ENCODE measurements at regions not wholly inside any gene's neighbourhood (a gene's known extent, or its start where the extent isn't known, plus 50 kb on each side); places are given as distances from the start of the nearest gene placed in this dataset.
"Not testable (repeated sequence)": the region's sequence is repeated elsewhere in the genome, so short reads cannot be mapped to it uniquely, and the experiment has no call there.

GRCh38 chr2:164000176-164000575 is 264.4 kb upstream of the FIGN start:
- Mint-ChIP-seq H3K4me3 (no peak overlapping the region), H3K36me3 (ENCODE audit: low read depth) (no peaks in the 10 kb centered on the region), H3K4me1 (ENCODE audit: low read depth) (no peaks in the 10 kb centered on the region), H3K27ac (no peak overlapping the region), H3K9me3 (ENCODE audit: insufficient read depth) (no peaks in the 10 kb centered on the region), H3K27me3 (ENCODE audit: low read depth) (no peaks in the 10 kb centered on the region)
- no peak for ATAC-seq
- ChIA-PET CTCF (no interaction called here), POLR2A (interaction anchor here (0.6 kb wide), 1 partner anchor 46 kb away, joined by 3 read pairs; no protein-coding TSS in a partner anchor)
- DNase-seq: no peak

GRCh38 chr2:163997466-163997865 is 261.7 kb upstream of the FIGN start:
- no peaks in the 10 kb centered on the region for H3K36me3 Mint-ChIP-seq (ENCODE audit: low read depth)
- DNase-seq: no peak
- no peaks in the 10 kb centered on the region for H3K27me3 Mint-ChIP-seq (ENCODE audit: low read depth)
- H3K4me1 Mint-ChIP-seq (ENCODE audit: low read depth): no peaks in the 10 kb centered on the region
- H3K27ac Mint-ChIP-seq: no peak overlapping the region
- H3K4me3 Mint-ChIP-seq: no peak overlapping the region
- H3K9me3 Mint-ChIP-seq (ENCODE audit: insufficient read depth): no peaks in the 10 kb centered on the region
- ATAC-seq: no peak
- POLR2A ChIA-PET: no interaction called here
- CTCF ChIA-PET: no interaction called here

- Mint-ChIP-seq H3K27me3 (ENCODE audit: low read depth) (no peaks in the 10 kb centered on the region), H3K9me3 (ENCODE audit: insufficient read depth) (no peaks in the 10 kb centered on the region), H3K4me1 (ENCODE audit: low read depth) (no peaks in the 10 kb centered on the region), H3K4me3 (no peak overlapping the region), H3K36me3 (ENCODE audit: low read depth) (no peaks in the 10 kb centered on the region), H3K27ac (no peak overlapping the region)
- ChIA-PET CTCF (no interaction called here), POLR2A (no interaction called here)
- DNase-seq (no peak), ATAC-seq (no peak)
Observed at GRCh38 chr2:163990541-163990940, 254.7 kb upstream of the FIGN start.

GRCh38 chr2:163990101-163990500 is 254.3 kb upstream of the FIGN start:
- CTCF ChIA-PET: no interaction called here
- no peaks in the 10 kb centered on the region for H3K27me3 Mint-ChIP-seq (ENCODE audit: low read depth)
- H3K36me3 Mint-ChIP-seq (ENCODE audit: low read depth): no peaks in the 10 kb centered on the region
- H3K9me3 Mint-ChIP-seq (ENCODE audit: insufficient read depth): no peaks in the 10 kb centered on the region
- DNase-seq (no peak), ATAC-seq (no peak)
- POLR2A ChIA-PET: no interaction called here
- no peaks in the 10 kb centered on the region for H3K4me1 Mint-ChIP-seq (ENCODE audit: low read depth)
- H3K27ac Mint-ChIP-seq: no peak overlapping the region
- H3K4me3 Mint-ChIP-seq: no peak overlapping the region

- DNase-seq (no peak), ATAC-seq (no peak)
- Mint-ChIP-seq H3K36me3 (ENCODE audit: low read depth) (no peaks in the 10 kb centered on the region), H3K4me1 (ENCODE audit: low read depth) (no peaks in the 10 kb centered on the region), H3K27me3 (ENCODE audit: low read depth) (no peaks in the 10 kb centered on the region), H3K4me3 (no peak overlapping the region), H3K27ac (no peak overlapping the region), H3K9me3 (ENCODE audit: insufficient read depth) (no peaks in the 10 kb centered on the region)
- CTCF ChIA-PET: no interaction called here
- POLR2A ChIA-PET: no interaction called here
Observed at GRCh38 chr2:163987175-163987940, 251.6 kb upstream of the FIGN start.

GRCh38 chr2:163984986-163985385 is 249.2 kb upstream of the FIGN start:
- POLR2A ChIA-PET: no interaction called here
- H3K36me3 Mint-ChIP-seq (ENCODE audit: low read depth): no peaks in the 10 kb centered on the region
- DNase-seq (no peak), ATAC-seq (no peak)
- H3K4me1 Mint-ChIP-seq (ENCODE audit: low read depth): no peaks in the 10 kb centered on the region
- no peak overlapping the region for H3K27ac Mint-ChIP-seq
- H3K27me3 Mint-ChIP-seq (ENCODE audit: low read depth): no peaks in the 10 kb centered on the region
- CTCF ChIA-PET: no interaction called here
- H3K9me3 Mint-ChIP-seq (ENCODE audit: insufficient read depth): no peaks in the 10 kb centered on the region
- H3K4me3 Mint-ChIP-seq: no peak overlapping the region

- no peaks in the 10 kb centered on the region for H3K4me1 Mint-ChIP-seq (ENCODE audit: low read depth)
- H3K4me3 Mint-ChIP-seq: no peak overlapping the region
- H3K36me3 Mint-ChIP-seq (ENCODE audit: low read depth): no peaks in the 10 kb centered on the region
- no peak overlapping the region for H3K27ac Mint-ChIP-seq
- no peaks in the 10 kb centered on the region for H3K27me3 Mint-ChIP-seq (ENCODE audit: low read depth)
- no peaks in the 10 kb centered on the region for H3K9me3 Mint-ChIP-seq (ENCODE audit: insufficient read depth)
- ATAC-seq (no peak), DNase-seq (no peak)
- POLR2A ChIA-PET: no interaction called here
- CTCF ChIA-PET: no interaction called here
Observed at GRCh38 chr2:163983911-163984310, 248.1 kb upstream of the FIGN start.

- DNase-seq (no peak), ATAC-seq (no peak)
- CTCF ChIA-PET: no interaction called here
- H3K27ac Mint-ChIP-seq: no peak overlapping the region
- no peaks in the 10 kb centered on the region for H3K9me3 Mint-ChIP-seq (ENCODE audit: insufficient read depth)
- no peaks in the 10 kb centered on the region for H3K27me3 Mint-ChIP-seq (ENCODE audit: low read depth)
- no peaks in the 10 kb centered on the region for H3K36me3 Mint-ChIP-seq (ENCODE audit: low read depth)
- H3K4me3 Mint-ChIP-seq: no peak overlapping the region
- POLR2A ChIA-PET: no interaction called here
- H3K4me1 Mint-ChIP-seq (ENCODE audit: low read depth): no peaks in the 10 kb centered on the region
Observed at GRCh38 chr2:163982938-163983337, 247.1 kb upstream of the FIGN start.

GRCh38 chr2:163974766-163975165 is 239.0 kb upstream of the FIGN start:
- H3K36me3 Mint-ChIP-seq (ENCODE audit: low read depth): no peaks in the 10 kb centered on the region
- no peaks in the 10 kb centered on the region for H3K4me1 Mint-ChIP-seq (ENCODE audit: low read depth)
- no peak overlapping the region for H3K27ac Mint-ChIP-seq
- H3K27me3 Mint-ChIP-seq (ENCODE audit: low read depth): no peaks in the 10 kb centered on the region
- no peak for ATAC-seq
- ChIA-PET POLR2A (no interaction called here), CTCF (no interaction called here)
- no peak for DNase-seq
- H3K9me3 Mint-ChIP-seq (ENCODE audit: insufficient read depth): no peaks in the 10 kb centered on the region
- H3K4me3 Mint-ChIP-seq: no peak overlapping the region

- Mint-ChIP-seq H3K4me1 (ENCODE audit: low read depth) (no peaks in the 10 kb centered on the region), H3K36me3 (ENCODE audit: low read depth) (no peaks in the 10 kb centered on the region), H3K27ac (no peak overlapping the region), H3K4me3 (no peak overlapping the region), H3K9me3 (ENCODE audit: insufficient read depth) (no peaks in the 10 kb centered on the region), H3K27me3 (ENCODE audit: low read depth) (no peaks in the 10 kb centered on the region)
- ATAC-seq (no peak), DNase-seq (no peak)
- CTCF ChIA-PET: no interaction called here
- POLR2A ChIA-PET: no interaction called here
Observed at GRCh38 chr2:163970058-163970813, 234.4 kb upstream of the FIGN start.

GRCh38 chr2:163964278-163964677 is 228.5 kb upstream of the FIGN start:
- H3K27ac Mint-ChIP-seq; DNase-seq; POLR2A ChIA-PET; H3K36me3 Mint-ChIP-seq (ENCODE audit: low read depth); H3K27me3 Mint-ChIP-seq (ENCODE audit: low read depth); H3K4me1 Mint-ChIP-seq (ENCODE audit: low read depth); ATAC-seq; H3K9me3 Mint-ChIP-seq (ENCODE audit: insufficient read depth); CTCF ChIA-PET; H3K4me3 Mint-ChIP-seq: not testable (repeated sequence)

- DNase-seq: no peak
- Mint-ChIP-seq H3K9me3 (ENCODE audit: insufficient read depth) (peaks cover 5% of the 10 kb centered on the region), H3K36me3 (ENCODE audit: low read depth) (no peaks in the 10 kb centered on the region), H3K27me3 (ENCODE audit: low read depth) (no peaks in the 10 kb centered on the region), H3K4me3 (no peak overlapping the region), H3K4me1 (ENCODE audit: low read depth) (no peaks in the 10 kb centered on the region), H3K27ac (no peak overlapping the region)
- ATAC-seq: no peak
- ChIA-PET CTCF (no interaction called here), POLR2A (no interaction called here)
Observed at GRCh38 chr2:163953390-163953907, 217.6 kb upstream of the FIGN start.
